ENCODE measurements at regions not wholly inside any gene's neighbourhood (a gene's known extent, or its start where the extent isn't known, plus 50 kb on each side); places are given as distances from the start of the nearest gene placed in this dataset.
"Not testable (repeated sequence)": the region's sequence is repeated elsewhere in the genome, so short reads cannot be mapped to it uniquely, and the experiment has no call there.

DNA sequence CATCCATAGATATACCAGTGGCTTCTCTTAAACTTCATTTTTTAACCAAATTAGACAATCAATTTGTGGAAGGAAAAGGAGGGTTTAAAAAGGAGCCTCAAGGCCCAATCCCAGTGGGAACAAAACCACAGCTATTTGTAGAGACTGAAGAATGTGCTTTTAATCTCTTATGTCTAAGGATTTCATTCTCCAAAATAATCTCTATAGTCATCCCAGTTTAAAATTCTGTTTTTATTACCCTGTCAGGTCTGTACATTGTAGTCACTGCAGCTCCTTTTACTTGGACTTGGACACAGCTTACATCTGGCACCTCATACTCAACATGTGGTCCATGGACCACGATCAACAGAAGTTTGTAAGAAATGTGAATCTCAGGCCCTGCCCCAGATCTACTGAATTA is 152.1 kb upstream of the STMND1 start:
- DNase-seq (ENCODE audit: low spot score), result no peak

DNA sequence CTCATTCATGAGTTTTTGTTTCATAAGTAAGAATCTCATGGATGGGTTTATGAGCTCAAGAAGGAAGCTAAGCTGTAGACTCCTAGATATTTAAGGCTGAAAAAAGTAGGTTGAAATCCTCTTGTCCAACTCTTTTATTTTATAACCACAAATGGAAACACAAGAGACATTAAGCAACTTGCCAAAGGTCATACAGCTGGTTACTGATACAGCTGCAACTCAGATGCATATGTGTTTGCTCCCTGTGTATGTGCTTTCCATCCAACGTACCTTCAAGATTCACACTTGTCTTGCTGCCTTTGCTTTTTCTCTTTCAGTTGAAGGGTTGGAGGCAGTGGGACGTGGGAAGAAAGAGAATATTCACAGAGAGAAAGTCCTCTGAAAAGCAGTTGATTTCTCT is 153.5 kb upstream of the STMND1 start:
- DNase-seq (ENCODE audit: low spot score), result no peak

DNA sequence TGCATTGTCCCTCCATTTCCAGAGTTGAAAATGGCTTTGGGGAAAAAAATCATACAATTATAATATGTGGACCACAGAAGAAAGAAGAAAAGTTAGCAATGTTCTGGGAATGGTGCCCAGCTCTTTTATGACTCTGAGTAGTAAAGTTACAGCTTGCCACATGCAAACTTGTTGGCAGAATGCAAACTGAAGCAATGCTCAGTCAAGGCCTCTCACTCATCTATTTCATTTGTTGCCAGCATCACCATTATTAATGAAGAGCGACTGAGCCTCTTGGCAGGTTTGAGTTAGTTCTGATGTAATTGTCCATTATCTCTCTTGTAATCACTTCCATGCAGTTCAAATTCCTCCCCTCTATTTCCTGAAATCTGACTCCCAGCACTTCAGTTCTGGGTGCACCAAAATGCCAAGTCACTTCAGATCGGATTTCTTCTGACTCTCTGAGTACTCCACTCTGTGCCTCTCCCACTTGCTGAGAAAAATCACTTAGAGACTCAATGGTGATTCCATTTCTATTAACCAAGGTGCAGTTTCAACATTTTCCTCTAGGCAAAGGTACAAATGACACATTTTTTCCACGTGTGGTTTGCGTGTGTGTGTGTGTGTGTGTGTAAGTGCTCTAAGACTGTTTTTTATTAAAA is 154.4 kb upstream of the STMND1 start:
- no peak for DNase-seq (ENCODE audit: low spot score)

DNA sequence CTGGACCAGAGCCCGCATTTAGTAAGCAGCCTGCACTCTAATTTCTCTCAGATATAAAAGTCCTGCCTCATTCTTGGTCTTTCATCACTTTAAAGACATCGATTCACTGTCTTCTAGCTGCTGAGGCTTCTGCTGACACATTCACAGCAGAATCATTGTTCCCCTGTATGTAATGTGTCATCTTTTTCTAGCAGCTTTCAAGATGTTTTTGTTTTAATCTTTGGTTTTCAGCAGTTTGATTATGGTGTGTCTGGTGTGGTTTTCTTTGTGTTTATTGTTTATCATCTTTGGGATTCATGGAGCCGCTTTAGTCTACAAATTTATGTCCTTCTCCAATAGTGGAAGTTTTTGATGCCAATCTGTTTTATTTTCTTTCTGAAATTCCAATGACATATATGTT is 157.3 kb upstream of the STMND1 start:
- no peak for DNase-seq (ENCODE audit: low spot score)

DNA sequence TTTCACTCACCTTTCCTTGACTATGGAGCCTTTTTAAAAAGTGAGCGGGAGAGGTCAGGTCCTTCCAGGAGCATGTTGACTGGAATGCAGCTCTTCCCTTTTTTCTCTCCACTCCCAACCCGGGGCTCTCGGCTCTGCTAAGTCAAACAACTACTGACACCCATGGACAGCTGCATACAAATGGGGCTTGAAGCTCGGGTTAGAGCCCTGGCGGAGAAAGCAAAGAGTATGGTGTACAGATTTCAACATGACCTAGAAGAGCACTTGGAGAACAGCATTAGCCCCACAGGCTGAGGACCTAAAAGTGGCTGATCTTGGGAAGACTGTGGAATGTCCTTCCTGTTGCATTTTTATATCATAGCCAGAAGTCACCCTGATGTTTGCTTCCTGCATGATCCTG is 162.0 kb upstream of the STMND1 start:
- DNase-seq (ENCODE audit: low spot score), result no peak

DNA sequence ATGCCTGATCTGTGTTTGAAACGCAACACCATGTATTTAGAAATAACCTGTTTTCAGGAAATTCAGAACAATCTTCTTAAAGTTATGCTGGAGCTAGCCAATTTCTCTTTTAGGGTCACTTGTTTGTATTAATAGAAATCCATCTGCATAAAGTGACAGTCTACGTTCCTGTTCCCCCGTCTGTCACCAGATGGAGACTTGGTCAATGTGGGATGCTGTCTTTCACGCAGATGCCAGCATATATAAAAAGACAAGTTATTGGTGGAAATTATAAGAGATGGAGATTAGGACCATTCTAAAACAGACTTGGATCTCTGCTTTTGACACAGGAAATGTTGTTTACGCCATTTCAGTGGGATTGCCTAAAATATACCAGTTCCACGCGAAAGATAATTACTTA is 162.5 kb upstream of the STMND1 start:
- DNase-seq (ENCODE audit: low spot score), result no peak

DNA sequence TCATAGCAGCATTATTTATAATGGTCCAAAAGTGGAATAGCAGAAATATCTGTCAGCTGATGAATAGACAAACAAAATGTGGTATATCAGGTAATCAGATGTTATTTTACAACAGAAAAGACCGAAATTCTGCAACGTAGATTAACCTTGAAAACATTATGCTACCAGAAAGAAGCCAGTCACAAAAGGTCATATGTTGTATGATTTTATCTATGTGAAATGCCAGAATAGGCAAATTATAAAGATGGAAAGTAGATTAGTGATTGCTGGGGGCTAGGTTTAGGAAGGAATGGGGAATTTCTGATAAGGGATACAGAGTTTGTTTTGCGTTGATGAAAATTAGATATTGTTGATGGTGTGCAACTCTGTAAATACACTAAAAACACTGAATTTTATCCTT is 165.0 kb upstream of the STMND1 start:
- DNase-seq (ENCODE audit: low spot score), result no peak

DNA sequence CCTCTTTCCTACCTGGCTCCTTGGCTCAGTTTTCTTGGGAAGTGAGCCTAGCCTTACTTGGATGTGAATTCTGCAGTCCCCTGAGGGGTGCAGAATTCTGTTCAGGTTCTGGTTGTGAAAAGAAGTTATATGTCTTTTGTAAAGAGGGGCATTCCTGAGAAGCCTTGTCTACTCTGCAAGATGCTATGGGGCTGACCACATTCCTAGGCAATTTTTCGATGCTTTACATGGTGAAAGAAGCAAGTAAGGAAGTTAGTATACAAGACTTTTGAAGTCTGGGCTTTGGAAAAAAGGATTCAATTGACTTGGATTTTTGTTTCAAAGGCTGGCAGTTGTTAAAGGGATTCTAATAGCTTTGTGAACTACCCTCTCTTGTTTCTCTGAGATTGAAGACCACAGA is 167.9 kb upstream of the STMND1 start:
- no peak for DNase-seq (ENCODE audit: low spot score)

DNA sequence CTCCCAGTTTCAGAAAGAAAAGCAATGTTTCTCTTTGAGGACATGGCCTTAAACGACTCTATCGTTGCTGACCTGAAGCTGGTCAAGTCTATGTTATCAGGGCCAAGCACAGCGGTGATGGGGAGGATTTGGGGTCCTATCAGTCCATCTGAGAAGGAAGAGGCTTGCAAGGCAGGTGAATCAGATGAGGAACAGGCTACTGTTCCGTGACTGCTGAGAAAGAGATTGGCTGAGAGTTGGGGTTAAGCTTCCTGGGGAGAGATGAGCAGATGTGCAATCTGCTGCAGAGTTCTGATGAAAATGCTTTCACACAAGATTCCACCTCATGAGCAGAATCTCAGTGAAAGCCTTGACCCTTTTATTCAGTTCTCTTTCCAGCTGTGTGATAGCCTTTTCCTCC is 168.3 kb upstream of the STMND1 start:
- DNase-seq (ENCODE audit: low spot score), result no peak

DNA sequence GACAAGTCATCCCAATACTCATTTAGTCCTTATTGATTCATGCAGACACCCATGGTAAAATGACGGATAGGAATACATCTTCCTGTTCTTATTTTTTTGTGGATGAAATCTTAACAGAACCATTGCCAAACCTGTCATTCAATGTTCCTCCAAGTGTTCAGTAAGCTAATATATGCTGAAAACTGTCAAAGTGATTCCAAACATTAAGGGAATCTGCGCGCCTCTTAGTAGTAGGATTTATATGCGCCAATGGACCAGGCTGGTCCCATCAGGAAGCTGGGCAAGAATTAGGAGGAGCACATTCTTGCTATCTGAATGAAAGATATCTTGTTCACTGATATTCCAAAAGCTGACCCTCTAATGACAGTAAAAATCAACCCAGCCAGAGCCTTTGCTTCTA is 168.9 kb upstream of the STMND1 start:
- no peak for DNase-seq (ENCODE audit: low spot score)

DNA sequence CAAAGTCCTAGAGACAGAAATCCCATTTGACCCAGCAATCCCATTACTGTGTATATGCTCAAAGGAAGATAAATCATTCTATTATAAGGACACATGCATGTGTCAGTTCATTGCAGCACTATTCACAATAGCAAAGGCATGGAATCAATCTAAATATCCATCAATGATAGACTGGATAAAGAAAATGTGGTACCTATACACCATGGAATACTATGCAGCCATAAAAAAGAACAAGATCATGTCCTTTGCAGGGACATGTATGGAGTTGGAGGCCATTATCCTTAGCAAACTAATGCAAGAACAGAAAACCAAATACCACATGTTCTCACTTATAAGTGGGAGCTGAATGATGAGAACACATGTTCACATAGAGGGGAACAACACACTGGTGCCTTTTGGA is 169.8 kb upstream of the ATXN1 start:
- DNase-seq (ENCODE audit: low spot score), result not testable (repeated sequence)

DNA sequence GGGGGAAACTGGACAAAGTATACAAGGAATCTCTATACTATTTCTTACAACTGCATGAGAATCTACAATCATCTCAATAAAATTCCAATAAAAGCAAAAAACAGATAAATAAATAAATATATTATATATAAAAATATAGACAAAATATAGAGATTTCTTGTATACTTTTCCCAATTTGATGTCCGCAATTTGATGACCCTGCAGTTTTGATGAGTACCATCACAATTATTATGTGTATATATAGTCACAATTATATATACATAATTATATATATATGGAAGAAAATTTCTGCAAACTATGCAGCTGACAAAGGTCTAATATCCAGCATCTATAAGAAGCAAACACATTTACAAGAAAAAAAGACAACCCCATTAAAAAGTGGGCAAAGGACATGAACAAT is 169.2 kb upstream of the ATXN1 start:
- no peak for DNase-seq (ENCODE audit: low spot score)

DNA sequence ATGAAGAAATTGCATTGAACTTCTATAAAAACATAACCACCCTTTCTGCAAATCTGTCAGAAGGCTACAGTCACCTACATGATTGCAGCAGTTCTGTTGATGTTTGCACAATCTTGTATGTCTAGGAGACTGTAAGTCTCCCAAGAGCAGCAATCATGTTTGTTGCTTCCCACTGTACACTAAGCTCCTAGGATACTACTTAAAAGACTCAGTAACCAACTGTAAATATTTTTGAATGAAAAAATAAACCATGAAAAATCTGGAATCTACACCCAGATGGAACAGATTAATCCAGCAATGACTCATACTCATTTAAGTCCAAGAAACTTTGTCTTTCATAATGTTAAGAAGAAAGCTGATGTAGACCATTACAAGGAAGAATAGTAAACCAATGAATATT is 168.5 kb upstream of the ATXN1 start:
- DNase-seq (ENCODE audit: low spot score), result no peak

DNA sequence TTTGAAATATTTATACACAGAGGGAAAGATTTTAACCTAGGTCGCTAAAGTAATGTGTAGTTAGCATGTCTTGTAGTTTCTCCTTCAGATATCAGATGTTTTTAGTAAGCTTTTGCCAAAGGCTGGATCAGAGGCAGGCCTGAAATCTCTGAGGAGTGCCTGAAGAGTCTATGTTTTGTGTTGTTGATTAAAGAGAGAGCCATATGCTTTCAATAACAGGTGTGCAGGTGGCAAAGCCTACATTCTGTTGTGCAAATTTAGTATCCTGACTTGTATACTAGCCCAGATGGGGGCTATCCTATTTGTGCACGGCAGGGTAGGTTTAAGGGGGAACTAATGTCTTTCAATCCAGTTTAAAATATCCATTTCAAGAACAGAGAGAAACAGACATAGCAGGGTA is 167.1 kb upstream of the ATXN1 start:
- no peak for DNase-seq (ENCODE audit: low spot score)

DNA sequence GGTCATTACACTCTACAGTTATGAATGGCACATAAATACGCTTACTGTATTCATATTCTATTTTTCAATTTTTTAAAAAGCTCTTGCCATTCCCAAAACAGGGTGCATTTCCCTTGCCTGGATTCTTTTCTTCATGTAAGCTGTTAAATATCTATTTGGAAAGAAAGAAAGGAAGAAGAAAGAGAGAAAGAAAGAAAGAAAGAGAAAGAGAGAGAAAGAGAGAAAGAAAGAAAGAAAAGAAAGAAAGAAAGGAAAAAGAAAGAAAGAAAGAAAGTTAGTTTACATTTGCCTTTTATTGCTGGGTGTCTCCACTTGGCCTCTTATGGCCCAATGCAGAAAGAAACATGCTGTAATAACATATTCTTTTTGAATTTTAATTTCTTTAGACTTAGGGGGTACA is 165.9 kb upstream of the ATXN1 start:
- no peak for DNase-seq (ENCODE audit: low spot score)

DNA sequence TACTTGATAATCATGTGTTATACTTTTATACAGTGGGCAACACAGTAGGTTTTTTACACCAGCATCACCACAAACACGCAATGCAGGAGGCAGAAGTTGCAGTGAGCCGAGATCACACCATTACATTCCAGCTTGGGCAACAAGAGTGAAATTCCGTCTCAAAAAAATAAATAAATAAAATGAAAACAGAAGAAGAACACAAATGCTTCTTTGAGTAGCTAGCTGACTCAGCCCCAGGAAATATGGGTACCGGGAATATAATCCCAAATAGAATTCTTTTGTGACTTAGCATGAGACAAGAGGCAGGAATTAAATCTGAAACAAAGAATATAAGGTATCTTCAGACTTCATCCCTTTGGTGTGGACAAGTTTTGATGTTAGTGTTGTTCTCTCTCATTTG is 164.2 kb upstream of the ATXN1 start:
- DNase-seq (ENCODE audit: low spot score), result no peak

DNA sequence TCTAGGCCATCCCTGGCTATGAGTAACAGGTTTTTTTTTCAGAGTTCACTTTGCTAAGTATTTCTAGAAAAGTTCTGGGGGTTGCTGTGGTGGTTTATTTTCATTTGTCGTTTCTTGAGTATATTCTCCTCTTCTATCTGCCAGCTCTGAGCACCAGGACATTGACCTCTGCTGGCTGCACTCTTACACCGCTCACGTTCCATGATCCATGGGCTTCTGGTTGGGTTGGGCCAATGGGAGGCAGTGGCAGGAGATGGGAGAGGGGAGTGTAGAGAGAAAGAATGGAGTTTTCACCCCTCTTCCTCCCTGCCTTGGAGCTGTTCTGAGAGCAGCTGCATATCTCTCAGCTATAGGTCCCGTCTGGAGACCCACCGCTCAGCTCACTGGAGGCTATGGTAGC is 161.0 kb upstream of the ATXN1 start:
- no peak for DNase-seq (ENCODE audit: low spot score)

DNA sequence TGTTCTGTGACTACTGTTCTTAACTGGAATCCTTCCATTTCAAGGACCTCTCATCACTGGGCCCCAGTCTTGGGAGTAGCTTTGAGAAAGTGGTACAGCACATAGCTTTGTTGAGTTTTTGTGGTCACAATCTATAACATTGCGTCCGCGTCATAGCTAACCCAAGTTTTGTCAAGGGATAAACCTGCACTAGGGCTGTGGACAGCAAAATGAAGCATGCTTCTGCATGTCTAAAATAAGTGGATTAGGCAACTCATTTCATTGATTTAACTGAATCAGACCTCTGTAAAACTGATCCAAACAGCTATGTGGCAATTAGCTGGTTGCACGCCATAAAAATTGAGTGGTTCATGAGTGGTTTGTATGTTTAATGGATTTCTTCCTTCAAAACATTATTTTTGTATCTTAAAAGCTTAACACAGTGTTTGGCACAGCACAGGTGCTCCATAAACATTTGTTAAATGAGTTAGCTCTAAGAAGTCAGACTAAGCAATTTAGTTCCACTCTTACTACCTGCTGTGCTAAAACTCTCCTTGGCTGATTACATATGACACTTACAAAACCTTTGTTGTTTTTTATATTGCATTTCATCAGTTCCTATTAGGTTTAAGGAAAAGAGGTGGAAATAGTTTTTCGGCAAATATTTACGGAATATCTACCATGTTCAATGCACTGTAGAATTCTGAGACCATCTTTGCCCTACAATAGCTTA is 160.3 kb upstream of the ATXN1 start:
- DNase-seq (ENCODE audit: low spot score), result no peak

DNA sequence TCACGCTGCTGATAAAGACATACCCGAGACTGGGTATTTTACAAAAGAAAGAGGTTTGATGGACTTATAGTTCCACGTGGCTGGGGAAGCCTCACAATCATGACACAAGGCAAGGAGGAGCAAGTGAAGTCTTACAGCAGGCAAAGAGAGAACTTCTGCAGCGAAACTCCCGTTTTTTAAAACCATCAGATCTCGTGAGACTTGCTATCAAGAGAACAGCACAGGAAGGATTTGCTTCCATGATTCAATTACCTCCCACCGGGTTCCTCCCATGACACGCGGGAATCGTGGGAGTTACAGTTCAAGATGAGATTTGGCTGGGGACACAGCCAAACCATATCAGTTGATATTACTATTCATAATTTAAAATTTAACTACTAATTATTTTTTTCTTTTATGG is 157.3 kb upstream of the ATXN1 start:
- no peak for DNase-seq (ENCODE audit: low spot score)

DNA sequence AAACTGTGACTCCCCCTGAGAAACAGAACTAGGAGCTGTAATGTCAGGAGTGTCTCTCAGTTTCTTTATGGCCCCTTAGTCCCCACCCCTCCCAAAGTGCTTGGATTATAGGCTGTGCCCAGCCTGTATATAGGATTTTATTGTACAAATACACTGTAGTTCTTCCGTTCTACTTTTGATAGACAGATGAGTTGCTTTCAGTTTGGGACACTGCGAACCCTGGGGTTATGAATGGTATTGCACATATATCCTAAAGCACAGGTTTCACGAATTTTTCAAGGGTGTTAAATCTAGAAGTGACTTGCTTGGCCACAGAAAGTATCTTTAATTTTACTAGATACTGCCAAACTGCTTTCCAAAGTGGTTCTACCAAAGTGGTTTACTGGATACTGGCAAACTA is 152.9 kb upstream of the ATXN1 start:
- no peak for DNase-seq (ENCODE audit: low spot score)

DNA sequence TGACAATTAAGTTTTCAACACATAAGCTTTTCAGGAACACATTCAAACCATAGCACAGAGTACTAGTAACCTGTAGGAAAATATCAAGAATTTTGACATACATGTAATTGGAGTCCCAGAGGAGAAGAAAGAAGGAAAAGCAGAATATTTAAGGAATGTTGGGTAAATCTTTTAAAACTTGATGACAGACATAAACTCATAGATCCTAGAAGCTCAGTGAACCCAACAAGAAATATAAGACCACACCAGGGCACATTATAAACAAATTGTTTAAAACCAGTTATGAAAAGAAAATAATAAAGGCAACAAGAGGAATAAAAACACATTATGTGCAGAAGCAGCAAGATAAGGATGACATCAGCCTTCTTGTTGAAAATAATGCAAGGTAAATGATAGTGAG is 151.5 kb upstream of the ATXN1 start:
- DNase-seq (ENCODE audit: low spot score), result no peak

DNA sequence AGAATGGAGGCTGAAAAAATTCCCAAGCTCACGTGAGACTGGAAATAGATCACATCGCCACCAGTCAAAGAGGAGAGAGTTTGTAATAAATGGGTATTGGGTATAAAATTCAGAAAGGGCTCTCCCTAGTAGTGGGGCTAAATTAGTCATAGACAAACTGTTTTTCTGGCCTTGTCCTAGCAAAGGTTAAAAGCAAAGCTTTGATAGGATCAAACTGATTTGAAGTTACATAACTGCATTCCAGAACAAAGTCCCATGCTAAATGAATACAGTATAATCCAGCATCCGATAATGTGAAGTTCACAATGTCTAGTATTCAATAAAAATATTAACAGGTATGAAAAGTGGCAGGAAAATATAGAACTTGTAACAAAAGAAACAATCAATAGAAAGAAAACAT is 149.8 kb upstream of the ATXN1 start:
- no peak for DNase-seq (ENCODE audit: low spot score)

DNA sequence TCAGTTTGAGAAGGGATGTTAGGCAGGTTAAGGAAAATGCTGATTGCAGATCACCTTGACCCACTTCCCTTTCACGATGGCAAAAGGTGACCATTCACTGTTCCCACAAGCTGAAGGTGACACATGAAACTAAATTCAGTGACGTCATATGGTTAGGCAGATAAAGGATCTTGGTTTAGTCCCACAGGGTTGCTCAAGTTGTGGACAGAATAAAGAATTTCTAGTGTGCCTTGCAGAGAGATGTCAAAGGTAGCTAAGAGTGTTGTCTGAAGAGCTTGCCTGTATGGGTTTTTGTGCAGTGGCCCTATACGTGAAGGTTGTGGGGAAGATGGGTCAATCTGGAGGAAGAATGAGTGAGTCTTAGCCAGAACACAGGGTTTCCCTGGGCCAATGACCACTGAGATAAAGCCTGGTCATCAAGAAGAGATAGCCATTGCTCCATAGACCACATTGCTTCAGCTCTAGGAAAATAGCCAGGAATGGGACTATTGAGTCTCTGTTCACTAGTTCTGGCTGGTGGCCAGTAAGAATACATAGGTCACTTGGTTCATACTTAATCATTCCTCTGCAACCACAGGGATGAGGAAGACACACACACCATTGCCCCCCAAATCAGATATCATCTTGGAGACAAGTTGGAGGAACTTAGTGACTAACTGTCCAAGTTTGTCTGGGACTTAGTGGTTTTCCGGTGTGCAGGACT is 148.5 kb upstream of the ATXN1 start:
- DNase-seq (ENCODE audit: low spot score), result no peak

DNA sequence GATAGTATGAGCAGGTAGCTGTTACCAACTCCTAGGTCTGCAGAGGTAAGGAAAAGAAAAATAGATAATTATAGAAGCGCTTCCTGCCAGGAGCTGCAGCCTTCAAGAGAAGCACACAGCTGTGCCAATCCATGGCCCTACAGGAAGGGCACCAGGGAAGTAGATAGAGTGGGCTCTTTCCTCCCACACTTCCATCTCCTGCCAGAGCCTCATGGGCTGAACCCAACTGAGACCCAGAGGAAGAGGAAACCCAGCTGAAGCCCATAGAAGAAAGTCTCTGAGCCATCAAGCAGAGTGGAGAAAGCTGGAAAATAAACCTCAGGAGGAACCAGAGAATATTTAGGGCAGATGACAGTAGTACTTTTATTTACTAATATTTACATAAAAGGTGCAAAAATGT is 146.7 kb upstream of the ATXN1 start:
- no peak for DNase-seq (ENCODE audit: low spot score)
